ENCODE measurements at regions not wholly inside any gene's neighbourhood (a gene's known extent, or its start where the extent isn't known, plus 50 kb on each side); places are given as distances from the start of the nearest gene placed in this dataset.

- ATAC-seq (no peak), DNase-seq (no peak)
- Mint-ChIP-seq H3K27me3 (ENCODE audit: low read depth in 2 of 2) (peaks cover 0 to 4% of the 10 kb centered on the region in 2 donors), H3K27ac (no peak overlapping the region), H3K4me3 (no peak overlapping the region), H3K4me1 (no peaks in the 10 kb centered on the region), H3K9me3 (no peaks in the 10 kb centered on the region), H3K36me3 (no peaks in the 10 kb centered on the region)
- WGBS (ENCODE audit: insufficient coverage): 75% methylated on average over 2 of the region's 2 CpGs
- intact Hi-C loops (cut with micrococcal nuclease): no loop called here
- Histone ChIP-seq H3K9me3 (ENCODE audit: control insufficient read depth, insufficient read depth, low read length) (no peaks in the 10 kb centered on the region), H3K27ac (ENCODE audit: low read length) (no peak overlapping the region), H3K4me3 (ENCODE audit: low read length) (no peak overlapping the region), H3K27me3 (ENCODE audit: control insufficient read depth, insufficient read depth, low read length) (no peaks in the 10 kb centered on the region), H3K4me1 (ENCODE audit: control insufficient read depth, insufficient read depth, low read length) (no peaks in the 10 kb centered on the region), H3K36me3 (ENCODE audit: control insufficient read depth, insufficient read depth, low read length) (no peaks in the 10 kb centered on the region)
- no peak for TF ChIP-seq CTCF (IDR thresholded peaks at IDR 0.05)
Measured at GRCh38 chr10:76626386-76626785, 1011.2 kb downstream of the KCNMA1 start.

- H3K4me3 Mint-ChIP-seq: no peak overlapping the region
- H3K9me3 Mint-ChIP-seq: peaks cover 2 to 6% of the 10 kb centered on the region in 2 donors
- H3K9me3 ChIP-seq (ENCODE audit: control insufficient read depth, insufficient read depth, low read length): peaks cover 2% of the 10 kb centered on the region
- H3K36me3 ChIP-seq (ENCODE audit: control insufficient read depth, insufficient read depth, low read length): no peaks in the 10 kb centered on the region
- DNase-seq (no peak), ATAC-seq (no peak)
- H3K27ac Mint-ChIP-seq: no peak overlapping the region
- no peak for TF ChIP-seq CTCF (IDR thresholded peaks at IDR 0.05)
- no peaks in the 10 kb centered on the region for H3K27me3 ChIP-seq (ENCODE audit: control insufficient read depth, insufficient read depth, low read length)
- intact Hi-C loops (cut with micrococcal nuclease): no loop called here
- peaks cover 0 to 4% of the 10 kb centered on the region in 2 donors for H3K27me3 Mint-ChIP-seq (ENCODE audit: low read depth in 2 of 2)
- H3K27ac ChIP-seq (ENCODE audit: low read length): no peak overlapping the region
- H3K4me3 ChIP-seq (ENCODE audit: low read length): no peak overlapping the region
- H3K36me3 Mint-ChIP-seq: no peaks in the 10 kb centered on the region
- H3K4me1 ChIP-seq (ENCODE audit: control insufficient read depth, insufficient read depth, low read length): no peaks in the 10 kb centered on the region
- 81% methylated on average over 6 of the region's 6 CpGs for WGBS (ENCODE audit: insufficient coverage)
- no peaks in the 10 kb centered on the region for H3K4me1 Mint-ChIP-seq
Measured at GRCh38 chr10:76624470-76624869, 1013.1 kb downstream of the KCNMA1 start.

GRCh38 chr10:76621886-76622620 lies 1015.6 kb downstream of the KCNMA1 start:
- Histone ChIP-seq H3K4me1 (ENCODE audit: control insufficient read depth, insufficient read depth, low read length) (no peaks in the 10 kb centered on the region), H3K27me3 (ENCODE audit: control insufficient read depth, insufficient read depth, low read length) (no peaks in the 10 kb centered on the region), H3K9me3 (ENCODE audit: control insufficient read depth, insufficient read depth, low read length) (peaks cover 3% of the 10 kb centered on the region), H3K36me3 (ENCODE audit: control insufficient read depth, insufficient read depth, low read length) (no peaks in the 10 kb centered on the region), H3K27ac (ENCODE audit: low read length) (no peak overlapping the region), H3K4me3 (ENCODE audit: low read length) (no peak overlapping the region)
- intact Hi-C loops (cut with micrococcal nuclease): no loop called here
- no peak for TF ChIP-seq CTCF (IDR thresholded peaks at IDR 0.05)
- ATAC-seq: no peak
- peaks cover 2 to 6% of the 10 kb centered on the region in 2 donors for H3K9me3 Mint-ChIP-seq
- H3K36me3 Mint-ChIP-seq: no peaks in the 10 kb centered on the region
- DNase-seq: no peak
- H3K27ac Mint-ChIP-seq: no peak overlapping the region
- H3K4me1 Mint-ChIP-seq: no peaks in the 10 kb centered on the region
- H3K4me3 Mint-ChIP-seq: no peak overlapping the region
- WGBS (ENCODE audit: insufficient coverage): 81% methylated on average over 1 of the region's 2 CpGs
- peaks cover 0 to 4% of the 10 kb centered on the region in 2 donors for H3K27me3 Mint-ChIP-seq (ENCODE audit: low read depth in 2 of 2)

- TF ChIP-seq CTCF (IDR thresholded peaks at IDR 0.05): no peak
- 92% methylated on average over 1 of the region's 1 CpG for WGBS (ENCODE audit: insufficient coverage)
- peaks cover 5 to 6% of the 10 kb centered on the region in 2 donors for H3K9me3 Mint-ChIP-seq
- H3K27me3 Mint-ChIP-seq (ENCODE audit: low read depth in 2 of 2): no peaks in the 10 kb centered on the region
- Histone ChIP-seq H3K9me3 (ENCODE audit: control insufficient read depth, insufficient read depth, low read length) (peaks cover 3% of the 10 kb centered on the region), H3K27ac (ENCODE audit: low read length) (no peak overlapping the region), H3K4me3 (ENCODE audit: low read length) (no peak overlapping the region), H3K4me1 (ENCODE audit: control insufficient read depth, insufficient read depth, low read length) (no peaks in the 10 kb centered on the region), H3K36me3 (ENCODE audit: control insufficient read depth, insufficient read depth, low read length) (no peaks in the 10 kb centered on the region), H3K27me3 (ENCODE audit: control insufficient read depth, insufficient read depth, low read length) (no peaks in the 10 kb centered on the region)
- DNase-seq (no peak), ATAC-seq (no peak)
- intact Hi-C loops (cut with micrococcal nuclease): no loop called here
- H3K4me1 Mint-ChIP-seq: no peaks in the 10 kb centered on the region
- H3K36me3 Mint-ChIP-seq: no peaks in the 10 kb centered on the region
- no peak overlapping the region for H3K4me3 Mint-ChIP-seq
- no peak overlapping the region for H3K27ac Mint-ChIP-seq
Measured at GRCh38 chr10:76618641-76619040, 1019.0 kb downstream of the KCNMA1 start.
